KG1 (cell line): ENCODE measurements at regions not wholly inside any gene's neighbourhood (a gene's known extent, or its start where the extent isn't known, plus 50 kb on each side); places are given as distances from the start of the nearest gene placed in this dataset.

ENCODE experiments used
- DNase-seq: peaks from one replicate; lab custom pipeline; 2025; lab: John Stamatoyannopoulos, UW

GRCh38 chr14:54175298-54175942 lies 218.8 kb upstream of the BMP4 start:
- DNase-seq, result peak; percentile 2

- DNase-seq, result no peak
Observed at GRCh38 chr14:54177019-54177418, 219.8 kb upstream of the CDKN3 start.

- no peak for DNase-seq
Observed at GRCh38 chr14:54177641-54178621, 218.9 kb upstream of the CDKN3 start.

- DNase-seq, result no peak
Observed at GRCh38 chr14:54182419-54183045, 214.3 kb upstream of the CDKN3 start.

- DNase-seq, result no peak
Observed at GRCh38 chr14:54186821-54187763, 209.7 kb upstream of the CDKN3 start.

- DNase-seq, result no peak
Observed at GRCh38 chr14:54188064-54188666, 208.6 kb upstream of the CDKN3 start.

GRCh38 chr14:54189333-54189732 lies 207.5 kb upstream of the CDKN3 start:
- no peak for DNase-seq

- DNase-seq, result no peak
Observed at GRCh38 chr14:54189748-54190354, 207.0 kb upstream of the CDKN3 start.

- DNase-seq, result no peak
Observed at GRCh38 chr14:54191846-54192245, 205.0 kb upstream of the CDKN3 start.

GRCh38 chr14:54192610-54193009 lies 204.2 kb upstream of the CDKN3 start:
- no peak for DNase-seq

GRCh38 chr14:54193871-54194270 lies 202.9 kb upstream of the CDKN3 start:
- DNase-seq, result no peak

- DNase-seq, result no peak
Observed at GRCh38 chr14:54194501-54194900, 202.3 kb upstream of the CDKN3 start.

- no peak for DNase-seq
Observed at GRCh38 chr14:54197369-54197768, 199.4 kb upstream of the CDKN3 start.

- no peak for DNase-seq
Observed at GRCh38 chr14:54200726-54201125, 196.1 kb upstream of the CDKN3 start.

- DNase-seq, result no peak
Observed at GRCh38 chr14:54202288-54202687, 194.5 kb upstream of the CDKN3 start.

- DNase-seq, result no peak
Observed at GRCh38 chr14:54206516-54206915, 190.3 kb upstream of the CDKN3 start.

- no peak for DNase-seq
Observed at GRCh38 chr14:54207075-54207474, 189.7 kb upstream of the CDKN3 start.

GRCh38 chr14:54207476-54208462 lies 189.0 kb upstream of the CDKN3 start:
- DNase-seq, result no peak

- no peak for DNase-seq
Observed at GRCh38 chr14:54208751-54209150, 188.1 kb upstream of the CDKN3 start.
